ES-I3 (cell line): ENCODE measurements at regions not wholly inside any gene's neighbourhood (a gene's known extent, or its start where the extent isn't known, plus 50 kb on each side); places are given as distances from the start of the nearest gene placed in this dataset.

Experiments
- H3K36me3 ChIP-seq: 2 replicates; pipeline ENCODE4 v1.6.1; 2013; ENCODE audit warnings: mild to moderate bottlenecking, low read length, control low read depth, moderate library complexity; ENCODE audit not compliant: insufficient read depth
- H3K4me1 ChIP-seq: 2 replicates; pipeline ENCODE4 v1.6.1; 2013; ENCODE audit warnings: mild to moderate bottlenecking, control low read depth, low read length; ENCODE audit not compliant: insufficient read depth
- H3K9ac ChIP-seq: 2 replicates; pipeline ENCODE4 v1.6.1; 2013; ENCODE audit warnings: low read depth, mild to moderate bottlenecking, low read length, moderate library complexity
- H3K9me3 ChIP-seq: 2 replicates; pipeline ENCODE4 v1.6.1; 2013; ENCODE audit warnings: mild to moderate bottlenecking, low read length, moderate library complexity; ENCODE audit not compliant: control insufficient read depth, insufficient read depth

- peaks cover 8% of the 10 kb centered on the region; the same call in 1 of the 2 replicates for H3K9me3 ChIP-seq
- no peaks in the 10 kb centered on the region for H3K4me1 ChIP-seq
- no peak overlapping the region for H3K9ac ChIP-seq
- H3K36me3 ChIP-seq, result no peaks in the 10 kb centered on the region
These were observed 571.5 kb upstream of the CDH4 start for GRCh38 chr20:60680554-60680953.

- H3K36me3 ChIP-seq, result no peaks in the 10 kb centered on the region
- H3K4me1 ChIP-seq, result peaks cover 11% of the 10 kb centered on the region; the same call in 1 of the 2 replicates
- H3K9me3 ChIP-seq, result no peaks in the 10 kb centered on the region
- no peak overlapping the region for H3K9ac ChIP-seq
These were observed 564.8 kb upstream of the CDH4 start for GRCh38 chr20:60687213-60687612.

- no peak overlapping the region for H3K9ac ChIP-seq
- no peaks in the 10 kb centered on the region for H3K36me3 ChIP-seq
- H3K9me3 ChIP-seq, result no peaks in the 10 kb centered on the region
- peaks cover 34% of the 10 kb centered on the region for H3K4me1 ChIP-seq
These were observed 561.3 kb upstream of the CDH4 start for GRCh38 chr20:60690771-60691170.

GRCh38 chr20:60691966-60692615 is 560.0 kb upstream of the CDH4 start:
- Histone ChIP-seq H3K4me1 (peaks cover 34% of the 10 kb centered on the region), H3K36me3 (no peaks in the 10 kb centered on the region)

GRCh38 chr20:60693496-60694133 is 558.4 kb upstream of the CDH4 start:
- Histone ChIP-seq H3K4me1 (peaks cover 34% of the 10 kb centered on the region), H3K36me3 (no peaks in the 10 kb centered on the region), H3K9me3 (no peaks in the 10 kb centered on the region), H3K9ac (peak overlapping the region; percentile 7; the same call in 1 of the 2 replicates)

More at GRCh38 chr20:60691966-60692615, 560.0 kb upstream of the CDH4 start:
- H3K9ac ChIP-seq, result peak overlapping the region; percentile 31
- no peaks in the 10 kb centered on the region for H3K9me3 ChIP-seq

GRCh38 chr20:60694763-60695162 is 557.3 kb upstream of the CDH4 start:
- Histone ChIP-seq H3K4me1 (peaks cover 34% of the 10 kb centered on the region), H3K9ac (no peak overlapping the region), H3K9me3 (no peaks in the 10 kb centered on the region)

GRCh38 chr20:60695226-60696000 is 556.6 kb upstream of the CDH4 start:
- no peaks in the 10 kb centered on the region for H3K36me3 ChIP-seq
- peaks cover 34% of the 10 kb centered on the region for H3K4me1 ChIP-seq
- H3K9me3 ChIP-seq, result peaks cover 2% of the 10 kb centered on the region; the same call in 1 of the 2 replicates
- no peak overlapping the region for H3K9ac ChIP-seq

More at GRCh38 chr20:60694763-60695162, 557.3 kb upstream of the CDH4 start:
- H3K36me3 ChIP-seq, result no peaks in the 10 kb centered on the region

GRCh38 chr20:60697252-60697651 is 554.8 kb upstream of the CDH4 start:
- Histone ChIP-seq H3K9me3 (peaks cover 2% of the 10 kb centered on the region; the same call in 1 of the 2 replicates), H3K36me3 (no peaks in the 10 kb centered on the region), H3K9ac (no peak overlapping the region), H3K4me1 (peaks cover 22% of the 10 kb centered on the region)

- H3K9ac ChIP-seq, result no peak overlapping the region
These were observed 551.3 kb upstream of the CDH4 start for GRCh38 chr20:60700728-60701127.

GRCh38 chr20:60704147-60704546 is 547.9 kb upstream of the CDH4 start:
- no peak overlapping the region for H3K9ac ChIP-seq
- no peaks in the 10 kb centered on the region for H3K36me3 ChIP-seq
- no peaks in the 10 kb centered on the region for H3K4me1 ChIP-seq
- peaks cover 2% of the 10 kb centered on the region; the same call in 1 of the 2 replicates for H3K9me3 ChIP-seq

More at GRCh38 chr20:60700728-60701127, 551.3 kb upstream of the CDH4 start:
- H3K9me3 ChIP-seq, result peaks cover 2% of the 10 kb centered on the region; the same call in 1 of the 2 replicates
- H3K4me1 ChIP-seq, result no peaks in the 10 kb centered on the region
- H3K36me3 ChIP-seq, result no peaks in the 10 kb centered on the region

GRCh38 chr20:60713396-60713795 is 538.7 kb upstream of the CDH4 start:
- no peaks in the 10 kb centered on the region for H3K36me3 ChIP-seq

GRCh38 chr20:60715172-60715571 is 536.9 kb upstream of the CDH4 start:
- no peak overlapping the region for H3K9ac ChIP-seq
- H3K9me3 ChIP-seq, result no peaks in the 10 kb centered on the region
- H3K4me1 ChIP-seq, result no peaks in the 10 kb centered on the region
- no peaks in the 10 kb centered on the region for H3K36me3 ChIP-seq

More at GRCh38 chr20:60713396-60713795, 538.7 kb upstream of the CDH4 start:
- Histone ChIP-seq H3K9me3 (no peaks in the 10 kb centered on the region), H3K9ac (no peak overlapping the region), H3K4me1 (no peaks in the 10 kb centered on the region)

- H3K36me3 ChIP-seq, result no peaks in the 10 kb centered on the region
These were observed 533.1 kb upstream of the CDH4 start for GRCh38 chr20:60718743-60719480.

More at GRCh38 chr20:60718743-60719480, 533.1 kb upstream of the CDH4 start:
- Histone ChIP-seq H3K9ac (no peak overlapping the region), H3K9me3 (no peaks in the 10 kb centered on the region), H3K4me1 (no peaks in the 10 kb centered on the region)
